Rectal smooth muscle tissue (tissue), 1 donor: ENCODE measurements at regions not wholly inside any gene's neighbourhood (a gene's known extent, or its start where the extent isn't known, plus 50 kb on each side); places are given as distances from the start of the nearest gene placed in this dataset.
"Not testable (repeated sequence)": the region's sequence is repeated elsewhere in the genome, so short reads cannot be mapped to it uniquely, and the experiment has no call there.

Source experiments
- H3K27ac ChIP-seq: one replicate; pipeline ENCODE4 v1.7.0; 2013; ENCODE audit warnings: low read depth, low read length, inconsistent platforms
- H3K27me3 ChIP-seq: one replicate; pipeline ENCODE4 v1.7.0; 2013; ENCODE audit warnings: low read length; ENCODE audit not compliant: control insufficient read depth, insufficient read depth
- H3K36me3 ChIP-seq: one replicate; pipeline ENCODE4 v1.7.0; 2013; ENCODE audit warnings: low read length; ENCODE audit not compliant: control insufficient read depth, insufficient read depth
- H3K4me1 ChIP-seq: one replicate; pipeline ENCODE4 v1.7.0; 2013; ENCODE audit warnings: low read length; ENCODE audit not compliant: control insufficient read depth, insufficient read depth
- H3K4me3 ChIP-seq: one replicate; pipeline ENCODE4 v1.7.0; 2013; ENCODE audit warnings: low read length
- H3K9ac ChIP-seq: one replicate; pipeline ENCODE4 v1.7.0; 2013; ENCODE audit warnings: low read length

DNA sequence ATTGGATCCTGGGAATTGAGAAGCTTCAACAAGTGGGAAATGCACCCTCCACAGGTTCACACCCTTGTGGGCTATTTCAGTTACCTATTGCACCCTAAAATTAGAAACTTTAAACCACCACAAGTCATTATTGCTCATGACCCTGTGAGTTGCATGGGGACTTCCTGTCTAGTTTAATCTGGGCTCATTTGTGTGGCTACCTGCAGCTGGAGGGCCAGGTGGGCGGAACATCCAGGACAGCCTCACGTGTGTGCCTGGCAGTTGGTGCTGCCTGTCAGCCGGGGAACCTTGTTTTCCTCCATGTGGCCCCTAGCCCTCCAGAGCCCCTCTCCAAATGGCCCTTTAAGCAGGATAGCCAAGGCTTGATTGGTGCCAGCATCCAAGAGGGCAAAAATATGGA, 128.5 kb upstream of the ROPN1B start:
- not testable (repeated sequence) for H3K36me3 ChIP-seq, H3K4me3 ChIP-seq, H3K4me1 ChIP-seq, H3K27ac ChIP-seq, H3K27me3 ChIP-seq, H3K9ac ChIP-seq

DNA sequence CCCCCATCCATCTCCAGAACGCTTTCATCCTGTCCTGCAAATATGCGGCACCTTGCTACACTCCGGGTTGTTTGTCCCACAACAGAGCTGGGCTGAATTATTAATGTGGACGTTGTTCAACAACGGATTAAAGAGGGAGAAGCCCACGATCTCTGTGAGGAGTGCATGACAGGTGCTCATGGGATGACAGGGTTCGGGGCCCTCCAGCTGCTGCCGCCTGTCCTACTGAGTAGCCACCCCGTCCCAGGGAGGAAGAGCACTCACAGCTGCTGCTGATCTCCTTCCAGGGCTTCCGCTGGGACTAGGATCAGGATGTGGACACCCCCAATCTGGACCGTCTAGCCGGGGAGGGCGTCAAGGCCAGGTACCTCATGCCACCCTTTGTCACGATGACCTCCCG, 121.0 kb upstream of the ROPN1B start:
- H3K36me3 ChIP-seq, H3K27ac ChIP-seq, H3K4me3 ChIP-seq, H3K4me1 ChIP-seq, H3K27me3 ChIP-seq, H3K9ac ChIP-seq: not testable (repeated sequence)

DNA sequence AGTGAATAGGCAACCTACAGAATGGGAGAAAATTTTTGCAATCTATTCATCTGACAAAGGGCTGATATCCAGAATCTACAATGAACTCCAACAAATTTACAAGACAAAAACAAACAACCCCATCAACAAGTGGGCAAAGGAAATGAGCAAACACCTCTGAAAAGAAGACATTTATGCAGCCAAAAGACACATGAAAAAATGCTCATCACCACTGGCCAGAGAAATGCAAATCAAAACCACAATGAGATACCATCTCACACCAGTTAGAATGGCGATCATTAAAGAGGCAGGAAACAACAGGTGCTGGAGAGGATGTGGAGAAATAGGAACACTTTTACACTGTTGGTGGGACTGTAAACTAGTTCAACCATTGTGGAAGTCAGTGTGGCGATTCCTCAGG, 114.0 kb upstream of the ROPN1B start:
- not testable (repeated sequence) for H3K9ac ChIP-seq, H3K4me3 ChIP-seq, H3K27me3 ChIP-seq, H3K36me3 ChIP-seq, H3K4me1 ChIP-seq, H3K27ac ChIP-seq

DNA sequence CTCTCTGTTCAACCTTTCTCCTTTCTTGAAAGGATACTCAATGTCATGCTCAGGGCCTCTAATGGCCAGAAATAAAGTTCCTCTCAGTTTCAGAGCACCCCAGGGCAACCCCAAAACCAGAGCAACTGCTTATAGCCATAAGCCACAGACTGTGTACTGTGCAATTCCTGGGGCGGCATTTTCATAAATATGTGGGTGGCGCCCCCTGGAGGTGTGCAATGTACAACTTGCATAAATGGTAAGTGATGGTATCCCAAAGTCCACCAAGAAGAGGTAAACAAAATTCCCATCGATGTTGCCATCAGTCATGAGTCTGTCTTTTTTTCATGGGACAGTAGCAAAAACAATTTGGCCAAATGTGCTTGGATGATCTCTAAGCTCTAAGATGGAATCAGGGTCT, 108.4 kb upstream of the ROPN1B start:
- H3K27ac ChIP-seq, H3K36me3 ChIP-seq, H3K9ac ChIP-seq, H3K4me1 ChIP-seq, H3K4me3 ChIP-seq, H3K27me3 ChIP-seq: not testable (repeated sequence)

DNA sequence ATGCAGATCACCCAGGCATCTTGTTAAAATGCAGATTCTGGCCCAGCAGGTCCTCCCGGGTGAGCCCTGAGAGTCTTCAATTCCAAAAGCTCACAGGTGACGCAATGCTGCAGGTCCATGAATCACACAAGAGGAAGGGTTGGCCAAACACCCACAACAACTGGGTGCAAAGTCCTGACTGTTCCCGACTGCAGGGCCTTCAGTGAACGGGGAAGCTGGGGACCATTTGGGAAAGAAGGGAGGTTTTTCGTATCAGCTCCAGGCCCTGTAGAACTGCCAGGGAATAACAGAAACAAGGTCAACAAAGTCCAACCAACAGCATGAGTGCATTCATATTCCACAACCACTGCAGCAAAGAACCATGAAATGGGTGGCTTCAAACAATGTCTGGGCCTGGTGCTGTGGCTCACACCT, 106.1 kb upstream of the ROPN1B start:
- not testable (repeated sequence) for H3K4me1 ChIP-seq, H3K4me3 ChIP-seq, H3K27me3 ChIP-seq, H3K9ac ChIP-seq, H3K36me3 ChIP-seq, H3K27ac ChIP-seq

DNA sequence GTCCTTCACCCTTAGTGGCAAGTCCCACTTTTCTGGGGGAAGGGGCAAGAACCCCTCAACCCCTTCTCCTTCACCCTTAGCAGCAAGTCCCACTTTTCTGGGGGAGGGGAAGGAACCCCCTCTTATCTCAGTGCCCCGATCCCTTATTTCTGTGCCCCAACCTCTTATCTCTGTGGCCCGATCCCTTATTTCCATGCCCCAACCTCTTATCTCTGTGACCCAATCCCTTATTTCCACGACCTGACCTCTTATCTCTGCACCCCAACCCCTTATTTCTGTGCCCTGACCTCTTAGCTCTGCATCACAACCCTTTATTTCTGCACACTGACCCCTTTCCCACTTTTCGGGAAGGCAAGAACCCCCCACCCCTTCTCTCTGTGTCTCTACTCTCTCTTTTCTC, 104.4 kb upstream of the ROPN1B start:
- H3K4me3 ChIP-seq, H3K27ac ChIP-seq, H3K27me3 ChIP-seq: not testable (repeated sequence)

DNA sequence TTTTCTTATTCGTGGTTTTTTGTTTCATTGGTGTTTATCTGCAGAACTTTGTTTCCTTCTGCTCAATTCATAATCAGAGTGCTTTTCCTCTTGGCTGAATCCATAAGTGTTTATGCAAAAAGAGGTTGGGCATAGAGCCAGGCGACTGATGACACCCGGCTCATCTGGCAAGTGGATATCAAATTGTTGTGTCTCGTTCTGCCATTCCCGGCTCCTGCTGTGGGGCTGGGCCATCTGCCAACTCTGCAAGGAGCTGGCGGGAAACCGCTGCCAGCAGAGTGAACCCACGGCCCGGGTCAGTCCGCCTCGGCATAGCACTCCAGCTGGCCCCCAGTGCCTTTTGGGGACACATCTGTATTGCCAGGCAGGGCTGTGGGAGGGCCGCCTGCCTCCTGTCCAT, 83.0 kb upstream of the ROPN1B start:
- not testable (repeated sequence) for H3K27ac ChIP-seq, H3K4me1 ChIP-seq, H3K9ac ChIP-seq, H3K27me3 ChIP-seq, H3K36me3 ChIP-seq, H3K4me3 ChIP-seq

More for the DNA sequence above, 104.4 kb upstream of the ROPN1B start:
- not testable (repeated sequence) for H3K4me1 ChIP-seq, H3K36me3 ChIP-seq, H3K9ac ChIP-seq

DNA sequence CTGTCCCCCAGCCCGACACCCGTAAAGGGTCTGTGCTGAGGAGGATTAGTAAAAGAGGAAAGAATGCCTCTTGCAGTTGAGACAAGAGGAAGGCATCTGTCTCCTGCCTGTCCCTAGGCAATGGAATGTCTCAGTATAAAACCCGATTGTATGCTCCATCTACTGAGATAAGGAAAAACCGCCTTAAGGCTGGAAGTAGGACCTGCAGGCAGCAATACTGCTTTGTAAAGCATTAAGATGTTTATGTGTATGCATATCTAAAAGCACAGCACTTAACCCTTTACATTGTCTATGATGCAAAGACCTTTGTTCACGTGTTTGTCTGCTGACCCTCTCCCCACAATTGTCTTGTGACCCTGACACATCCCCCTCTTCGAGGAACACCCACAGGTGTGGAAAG, 69.8 kb upstream of the ROPN1B start:
- H3K4me3 ChIP-seq, H3K36me3 ChIP-seq, H3K27me3 ChIP-seq, H3K4me1 ChIP-seq, H3K27ac ChIP-seq, H3K9ac ChIP-seq: not testable (repeated sequence)

DNA sequence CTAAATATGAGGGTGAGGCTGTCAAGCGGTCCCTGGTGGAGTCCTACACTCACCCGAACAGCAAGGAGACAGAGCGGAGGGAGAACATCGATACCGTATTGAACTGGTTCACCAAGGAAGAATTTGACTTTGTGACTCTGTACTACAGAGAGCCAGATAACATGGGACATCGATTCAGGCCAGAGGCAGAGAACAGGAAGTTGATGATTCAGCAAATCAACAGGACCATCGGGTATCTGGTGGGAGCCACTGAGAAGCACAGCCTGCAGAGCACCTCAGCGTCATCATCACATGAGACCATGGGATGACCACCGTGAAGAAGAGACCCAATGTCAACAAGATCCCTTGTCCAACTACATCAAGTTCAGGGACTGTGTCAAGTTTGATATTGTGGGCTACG, 67.5 kb upstream of the ROPN1B start:
- H3K27ac ChIP-seq, H3K4me1 ChIP-seq, H3K9ac ChIP-seq, H3K36me3 ChIP-seq, H3K27me3 ChIP-seq, H3K4me3 ChIP-seq: not testable (repeated sequence)

DNA sequence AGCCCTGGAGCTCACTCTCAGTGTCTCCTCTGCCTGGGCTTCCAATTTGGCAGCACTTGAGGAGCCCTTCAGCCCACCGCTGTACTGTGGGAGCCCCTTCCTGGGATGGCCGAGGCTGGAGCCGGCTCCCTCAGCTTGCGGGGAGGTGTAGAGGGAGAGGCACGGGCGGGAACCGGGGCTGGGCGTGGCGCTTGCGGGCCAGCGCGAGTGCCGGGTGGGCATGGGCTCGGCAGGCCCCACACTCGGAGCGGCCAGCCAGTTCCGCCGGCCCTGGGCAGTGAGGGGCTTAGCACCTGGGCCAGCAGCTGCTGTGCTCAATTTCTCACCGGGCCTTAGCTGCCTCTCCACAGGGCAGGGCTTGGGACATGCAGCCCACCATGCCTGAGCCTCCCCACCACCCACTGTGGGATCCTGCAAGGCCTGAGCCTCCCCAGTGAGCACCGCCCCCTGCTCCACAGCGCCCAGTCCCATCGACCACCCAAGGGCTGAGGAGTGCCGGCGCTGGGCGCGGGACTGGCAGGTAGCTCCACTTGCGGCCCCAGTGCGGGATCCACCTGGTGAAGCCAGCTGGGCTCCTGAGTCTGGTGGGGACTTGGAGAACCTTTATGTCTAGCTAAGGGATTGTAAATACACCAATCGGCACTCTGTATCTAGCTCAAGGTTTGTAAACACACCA, 65.1 kb upstream of the ROPN1B start:
- H3K4me1 ChIP-seq, H3K9ac ChIP-seq, H3K4me3 ChIP-seq, H3K27me3 ChIP-seq, H3K36me3 ChIP-seq, H3K27ac ChIP-seq: not testable (repeated sequence)

DNA sequence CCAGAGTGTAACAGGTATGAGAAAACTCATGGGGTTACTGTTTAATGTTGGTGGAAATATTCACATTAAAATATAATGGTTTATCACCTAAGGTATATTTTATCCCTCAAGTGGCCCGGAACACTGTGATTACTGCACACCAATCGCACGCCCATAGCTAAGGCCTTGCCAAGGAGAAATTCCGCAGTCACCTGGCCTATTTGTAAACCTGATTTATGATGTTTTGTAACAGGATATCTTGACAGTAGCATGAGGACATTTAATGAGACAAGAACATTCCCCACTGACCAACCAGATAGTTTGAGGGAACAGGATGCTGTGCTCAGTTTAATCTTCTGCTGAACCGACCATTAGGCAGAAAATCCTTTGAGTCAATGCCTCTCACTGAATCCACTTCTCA, 61.7 kb upstream of the ROPN1B start:
- not testable (repeated sequence) for H3K9ac ChIP-seq, H3K27me3 ChIP-seq, H3K4me1 ChIP-seq, H3K4me3 ChIP-seq, H3K27ac ChIP-seq, H3K36me3 ChIP-seq

DNA sequence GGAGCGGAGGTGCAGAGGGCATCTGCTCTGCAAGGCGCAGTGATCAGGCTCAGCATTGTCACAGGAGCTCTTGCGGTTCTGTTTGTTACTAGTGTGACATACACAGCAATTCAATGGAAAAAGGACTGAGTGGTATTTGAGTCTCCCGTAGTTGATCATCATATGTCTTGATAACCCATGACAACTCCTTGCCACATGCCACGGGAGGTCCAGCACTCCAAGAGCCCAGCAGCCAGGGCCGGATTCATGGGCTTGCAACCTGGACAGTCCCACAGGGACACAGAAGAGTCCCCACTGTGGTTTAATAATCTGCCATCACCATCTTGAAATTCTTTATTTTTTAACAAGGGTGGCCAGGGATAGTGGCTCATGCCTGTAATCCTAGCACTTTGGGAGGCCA, 58.1 kb upstream of the ROPN1B start:
- not testable (repeated sequence) for H3K27ac ChIP-seq, H3K27me3 ChIP-seq, H3K4me3 ChIP-seq, H3K9ac ChIP-seq, H3K36me3 ChIP-seq, H3K4me1 ChIP-seq

DNA sequence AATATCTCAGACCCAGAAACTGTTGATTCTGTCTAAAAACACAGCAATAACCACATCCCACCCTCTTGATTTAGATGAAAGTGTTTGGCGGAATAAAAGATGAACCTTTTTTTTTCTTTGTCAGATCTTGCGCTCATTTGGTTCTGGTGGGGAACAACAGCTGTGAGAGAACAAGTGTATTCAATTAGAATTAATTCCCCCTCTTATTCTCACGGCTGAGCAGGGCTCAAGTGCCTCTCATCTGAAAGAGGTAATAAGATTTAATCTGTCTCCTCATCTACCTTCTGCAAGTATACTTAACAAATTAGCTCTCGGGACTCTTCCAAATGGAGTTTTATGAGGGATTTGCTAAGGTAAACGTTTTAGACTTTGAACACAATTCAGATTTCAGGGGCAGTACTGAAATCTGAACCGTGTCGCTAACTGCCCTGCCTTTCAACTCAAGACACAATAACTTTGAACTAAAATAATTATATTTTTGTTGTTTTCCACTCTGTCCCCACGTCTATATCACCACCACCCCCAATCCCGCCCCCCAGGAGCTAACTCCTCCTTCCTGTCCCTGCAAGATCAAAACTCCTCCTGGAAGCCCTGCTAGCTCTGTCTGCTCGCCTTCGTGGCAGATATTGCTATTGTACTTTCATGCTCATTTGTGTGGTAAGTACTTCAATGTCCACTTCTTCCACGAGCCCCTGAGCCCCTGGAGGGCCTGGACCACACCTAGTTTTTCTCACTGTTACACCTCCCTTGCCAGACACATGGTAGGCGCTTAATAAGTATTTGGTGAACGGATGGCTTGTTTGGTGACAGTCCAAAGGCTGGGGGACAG, 54.2 kb upstream of the ROPN1B start:
- Histone ChIP-seq H3K4me3 (peak overlapping the region; percentile 74), H3K27ac (peak overlapping the region; percentile 77)
- H3K4me1 ChIP-seq, H3K9ac ChIP-seq, H3K36me3 ChIP-seq, H3K27me3 ChIP-seq: not testable (repeated sequence)
